Kidney epithelial cell (primary cell): ENCODE measurements at regions not wholly inside any gene's neighbourhood (a gene's known extent, or its start where the extent isn't known, plus 50 kb on each side); places are given as distances from the start of the nearest gene placed in this dataset.

Experiments
- DNase-seq: peaks from one replicate; pipeline ENCODE4 v3.0.0-alpha.2; 2010; ENCODE audit warnings: low read depth
- H3K27me3 ChIP-seq: 2 replicates; pipeline ENCODE4 v1.6.0; 2011; ENCODE audit warnings: low read length; ENCODE audit not compliant: control insufficient read depth, insufficient read depth
- H3K36me3 ChIP-seq: 2 replicates; pipeline ENCODE4 v1.5.1; 2011; ENCODE audit warnings: low read length; ENCODE audit not compliant: control insufficient read depth, insufficient read depth
- H3K4me3 ChIP-seq: 2 replicates; pipeline ENCODE4 v1.5.1; 2011; ENCODE audit warnings: low read depth, mild to moderate bottlenecking, control low read depth, low read length
- TF ChIP-seq, protein P1 (sequence below): IDR thresholded peaks from 2 replicates; pipeline ENCODE4 v1.5.1; 2011; ENCODE audit warnings: mild to moderate bottlenecking, moderate library complexity, low read length, control low read depth, inconsistent platforms; ENCODE audit not compliant: insufficient read depth, poor library complexity, severe bottlenecking

DNA sequence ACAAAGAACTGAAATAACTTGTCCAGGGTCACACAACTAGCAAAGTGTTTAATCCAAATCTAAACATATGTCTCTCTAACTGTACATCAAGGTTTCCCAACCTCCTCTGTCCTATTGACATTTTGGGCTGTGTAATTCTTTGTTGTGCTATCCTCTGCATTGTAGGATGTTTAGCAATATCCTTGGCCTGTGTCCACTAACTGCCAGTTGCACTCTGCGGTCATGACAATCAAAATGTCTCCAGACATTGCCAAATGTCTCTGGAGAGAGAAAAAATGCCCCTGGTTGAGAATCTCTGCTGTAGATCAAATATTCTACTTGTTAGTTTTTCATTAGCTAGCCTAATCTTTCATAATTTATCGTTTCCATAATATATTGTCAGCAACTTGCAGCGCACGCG is 353.4 kb upstream of the NEGR1 start:
- DNase-seq, result no peak
- H3K36me3 ChIP-seq, result no peaks in the 10 kb centered on the region
- H3K27me3 ChIP-seq, result no peaks in the 10 kb centered on the region
- H3K4me3 ChIP-seq, result no peak overlapping the region
- TF ChIP-seq, protein P1, sequence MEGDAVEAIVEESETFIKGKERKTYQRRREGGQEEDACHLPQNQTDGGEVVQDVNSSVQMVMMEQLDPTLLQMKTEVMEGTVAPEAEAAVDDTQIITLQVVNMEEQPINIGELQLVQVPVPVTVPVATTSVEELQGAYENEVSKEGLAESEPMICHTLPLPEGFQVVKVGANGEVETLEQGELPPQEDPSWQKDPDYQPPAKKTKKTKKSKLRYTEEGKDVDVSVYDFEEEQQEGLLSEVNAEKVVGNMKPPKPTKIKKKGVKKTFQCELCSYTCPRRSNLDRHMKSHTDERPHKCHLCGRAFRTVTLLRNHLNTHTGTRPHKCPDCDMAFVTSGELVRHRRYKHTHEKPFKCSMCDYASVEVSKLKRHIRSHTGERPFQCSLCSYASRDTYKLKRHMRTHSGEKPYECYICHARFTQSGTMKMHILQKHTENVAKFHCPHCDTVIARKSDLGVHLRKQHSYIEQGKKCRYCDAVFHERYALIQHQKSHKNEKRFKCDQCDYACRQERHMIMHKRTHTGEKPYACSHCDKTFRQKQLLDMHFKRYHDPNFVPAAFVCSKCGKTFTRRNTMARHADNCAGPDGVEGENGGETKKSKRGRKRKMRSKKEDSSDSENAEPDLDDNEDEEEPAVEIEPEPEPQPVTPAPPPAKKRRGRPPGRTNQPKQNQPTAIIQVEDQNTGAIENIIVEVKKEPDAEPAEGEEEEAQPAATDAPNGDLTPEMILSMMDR, result no peak

DNA sequence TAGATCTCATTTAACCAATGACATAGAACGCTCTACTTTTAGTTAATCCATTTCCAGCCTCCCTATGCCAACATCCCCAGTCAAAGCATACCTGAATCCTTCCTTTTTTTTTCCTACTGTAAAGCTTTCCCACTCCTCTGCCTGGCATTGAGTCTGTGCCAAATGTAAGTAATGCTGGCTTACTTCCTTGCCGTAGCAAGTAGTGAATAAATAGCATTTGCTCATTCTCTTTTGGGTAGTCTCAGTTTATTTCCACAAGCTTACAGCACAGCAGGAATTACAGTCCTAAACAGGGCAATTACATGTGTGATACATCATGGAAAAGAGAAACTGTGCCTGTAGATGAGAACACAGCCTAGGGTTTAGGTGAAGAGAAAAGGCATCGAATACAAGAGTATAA is 352.6 kb upstream of the NEGR1 start:
- Histone ChIP-seq H3K4me3 (no peak overlapping the region), H3K27me3 (no peaks in the 10 kb centered on the region), H3K36me3 (no peaks in the 10 kb centered on the region)
- TF ChIP-seq, protein P1, result no peak
- no peak for DNase-seq

DNA sequence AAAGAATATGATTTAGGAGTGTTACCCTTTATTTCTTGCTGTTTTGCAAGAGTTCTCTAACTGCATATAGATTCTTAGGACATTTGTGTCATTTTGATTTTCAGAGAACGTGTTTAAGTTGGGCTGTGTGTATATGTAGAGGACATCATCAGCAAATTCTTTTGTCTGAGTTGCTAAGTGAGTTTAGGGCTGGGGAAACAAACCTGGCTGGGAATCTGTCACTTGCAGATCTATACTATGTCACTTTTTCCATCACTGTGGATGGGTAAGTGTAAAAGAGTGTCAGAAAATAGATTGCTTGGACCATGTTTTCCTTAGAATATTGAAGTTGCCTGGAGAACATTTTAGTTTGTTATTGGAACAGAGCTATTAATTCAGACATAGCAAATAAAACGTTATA is 349.1 kb upstream of the NEGR1 start:
- TF ChIP-seq, protein P1, result no peak
- no peaks in the 10 kb centered on the region for H3K27me3 ChIP-seq
- H3K4me3 ChIP-seq, result no peak overlapping the region
- no peaks in the 10 kb centered on the region for H3K36me3 ChIP-seq
- DNase-seq, result no peak

DNA sequence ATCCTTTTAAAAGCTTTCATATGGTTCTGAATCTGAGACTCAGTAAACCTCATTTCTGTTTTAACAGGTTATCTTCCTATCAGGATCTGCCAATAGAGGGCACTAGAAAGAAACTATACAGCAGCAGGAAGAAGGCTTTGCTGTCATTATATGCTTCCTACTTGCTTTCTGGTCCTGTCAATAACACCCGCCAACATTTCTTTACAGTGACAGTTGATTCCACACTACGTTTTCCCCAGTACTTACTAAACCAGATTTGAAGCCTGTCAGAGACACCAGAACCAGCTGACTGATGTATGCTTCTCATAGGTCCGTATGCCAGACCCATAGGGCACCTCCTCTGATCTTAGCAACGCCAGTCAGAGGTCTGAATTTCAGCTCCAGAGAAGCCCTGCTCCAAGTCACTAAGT is 341.0 kb upstream of the NEGR1 start:
- peak; percentile 5 for DNase-seq
- TF ChIP-seq, protein P1, result peak; percentile 62
- Histone ChIP-seq H3K4me3 (peak overlapping the region; percentile 7), H3K36me3 (no peaks in the 10 kb centered on the region), H3K27me3 (no peaks in the 10 kb centered on the region)

DNA sequence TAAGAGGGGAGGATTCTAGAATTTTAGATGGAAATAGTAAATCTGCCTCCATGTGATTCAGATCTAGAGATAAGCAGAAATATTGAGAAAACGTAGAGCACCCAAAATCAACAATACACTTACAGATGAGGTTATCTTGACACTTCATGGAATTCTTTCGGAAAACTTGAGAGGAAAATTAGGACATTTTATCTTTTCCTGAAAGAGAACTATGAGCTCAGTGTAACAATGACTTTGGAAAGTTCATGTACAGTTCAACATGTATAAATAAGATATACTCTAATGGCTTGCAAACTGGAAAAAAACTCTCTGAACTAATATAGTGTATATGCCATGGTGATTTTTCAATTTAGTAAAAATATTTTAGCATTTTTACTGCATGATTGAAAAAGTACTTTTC is 338.1 kb upstream of the NEGR1 start:
- no peak for DNase-seq
- H3K27me3 ChIP-seq, result no peaks in the 10 kb centered on the region
- H3K36me3 ChIP-seq, result no peaks in the 10 kb centered on the region
- TF ChIP-seq, protein P1, result no peak
- H3K4me3 ChIP-seq, result no peak overlapping the region

DNA sequence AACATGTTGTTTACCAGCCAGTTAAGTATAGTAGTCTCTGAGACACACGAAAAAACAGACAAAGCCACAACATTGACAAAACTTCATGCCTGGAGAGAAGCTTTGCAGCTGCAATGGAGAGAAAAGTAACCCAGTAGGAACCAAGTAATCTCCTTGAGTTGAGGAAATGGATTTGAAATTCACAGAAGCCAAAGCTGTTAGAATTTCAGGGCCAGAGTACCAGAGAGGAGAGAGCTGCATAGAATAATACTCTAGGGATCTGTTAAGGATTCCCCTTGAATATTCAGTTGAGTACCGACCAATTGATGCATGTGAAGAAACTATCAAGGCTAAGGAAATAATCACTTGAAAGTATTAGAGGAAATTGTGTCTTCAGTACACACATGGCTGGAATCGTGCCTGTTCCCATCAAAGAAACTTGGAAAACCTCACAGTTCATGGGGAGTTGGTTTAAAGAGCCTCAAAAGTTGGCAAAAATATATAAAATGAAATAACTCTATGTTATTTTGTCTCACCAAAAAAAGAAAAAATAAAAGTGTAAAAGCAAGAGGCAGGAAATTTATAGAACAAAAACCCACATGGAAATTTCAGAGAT is 324.0 kb upstream of the NEGR1 start:
- H3K4me3 ChIP-seq, result no peak overlapping the region
- TF ChIP-seq, protein P1, result no peak
- DNase-seq, result no peak
- H3K36me3 ChIP-seq, result no peaks in the 10 kb centered on the region
- no peaks in the 10 kb centered on the region for H3K27me3 ChIP-seq
